GM12878 (cell line): ENCODE measurements at regions not wholly inside any gene's neighbourhood (a gene's known extent, or its start where the extent isn't known, plus 50 kb on each side); places are given as distances from the start of the nearest gene placed in this dataset.

Source experiments
- EZH2 ChIP-seq: IDR thresholded peaks from 2 replicates; pipeline ENCODE4 v1.6.1; 2012; ENCODE audit warnings: low read depth, mild to moderate bottlenecking, control low read depth, inconsistent platforms, low read length, borderline replicate concordance; ENCODE audit not compliant: control insufficient read depth
- GABPA ChIP-seq: IDR thresholded peaks from 2 replicates; pipeline ENCODE4 v1.6.1; 2014; ENCODE audit warnings: antibody characterized with exemption, low read depth, mild to moderate bottlenecking, inconsistent platforms
- KAT2A ChIP-seq: conservative IDR thresholded peaks from 2 replicates; pipeline ENCODE4 v1.6.1; 2011; ENCODE audit warnings: low read depth, low read length; ENCODE audit not compliant: control insufficient read depth
- SREBF1 ChIP-seq: IDR thresholded peaks from 2 replicates; pipeline ENCODE4 v1.6.1; 2012; ENCODE audit warnings: mild to moderate bottlenecking, low read length

DNA sequence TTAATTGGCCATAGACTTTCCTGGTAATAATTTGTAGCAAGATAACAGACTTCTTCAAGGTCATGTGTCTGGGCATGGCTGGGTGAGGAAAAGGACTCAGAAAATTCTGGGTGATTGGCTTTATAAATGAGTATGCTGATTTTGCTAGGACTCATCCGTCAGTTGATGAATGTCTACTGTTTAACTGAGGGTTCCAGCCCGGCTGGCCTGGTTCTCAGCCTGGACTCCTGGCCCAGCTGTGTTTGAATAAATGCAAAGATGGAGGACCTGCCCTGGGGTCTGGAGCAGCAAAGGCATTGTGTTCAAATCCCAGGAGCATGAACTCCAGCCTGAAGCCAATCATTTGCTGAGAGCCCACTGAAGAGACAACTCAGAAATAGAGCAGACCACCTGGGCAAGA, 323.2 kb downstream of the LRFN2 start:
- TF ChIP-seq SREBF1 (no peak), KAT2A (no peak), GABPA (no peak), EZH2 (no peak)
